SU-DHL-6 (cell line): ENCODE measurements at regions not wholly inside any gene's neighbourhood (a gene's known extent, or its start where the extent isn't known, plus 50 kb on each side); places are given as distances from the start of the nearest gene placed in this dataset.

Source experiments
- EZH2phosphoT487 ChIP-seq: fragments of 200-600 bp; sonication (generic), shearing (Covaris generic); conservative IDR thresholded peaks from 2 replicates; pipeline ENCODE4 v1.6.1; 2018; ENCODE audit warnings: mild to moderate bottlenecking, antibody characterized with exemption, low read length, moderate library complexity, mixed read lengths
- TF ChIP-seq, protein P1 (sequence below): fragments of 200-600 bp; sonication (generic); IDR thresholded peaks from one replicate; pipeline ENCODE4 v1.5.1; 2017; ENCODE audit warnings: antibody characterized with exemption, mild to moderate bottlenecking, low read length, moderate library complexity; ENCODE audit not compliant: insufficient read depth, poor library complexity, severe bottlenecking

DNA sequence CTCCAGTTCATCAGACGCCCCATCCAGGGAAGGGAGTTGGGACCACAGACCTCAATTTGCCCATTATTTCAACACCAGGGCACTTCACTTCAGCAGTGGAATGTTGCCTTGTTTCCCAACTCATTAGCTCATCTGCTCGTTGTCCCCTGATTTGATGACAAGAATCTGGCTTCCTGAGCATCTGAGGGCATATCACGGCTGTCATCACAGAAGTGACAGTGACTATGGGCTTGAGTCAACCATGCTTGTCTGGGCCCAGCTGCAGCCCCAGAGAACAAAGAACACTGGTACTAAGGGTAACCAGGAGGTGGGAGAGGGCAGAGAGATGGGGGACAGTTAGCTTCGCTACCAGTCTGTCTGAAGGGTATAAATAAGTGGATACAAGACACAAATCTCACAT lies 266.0 kb upstream of the SDK2 start:
- TF ChIP-seq, protein P1, sequence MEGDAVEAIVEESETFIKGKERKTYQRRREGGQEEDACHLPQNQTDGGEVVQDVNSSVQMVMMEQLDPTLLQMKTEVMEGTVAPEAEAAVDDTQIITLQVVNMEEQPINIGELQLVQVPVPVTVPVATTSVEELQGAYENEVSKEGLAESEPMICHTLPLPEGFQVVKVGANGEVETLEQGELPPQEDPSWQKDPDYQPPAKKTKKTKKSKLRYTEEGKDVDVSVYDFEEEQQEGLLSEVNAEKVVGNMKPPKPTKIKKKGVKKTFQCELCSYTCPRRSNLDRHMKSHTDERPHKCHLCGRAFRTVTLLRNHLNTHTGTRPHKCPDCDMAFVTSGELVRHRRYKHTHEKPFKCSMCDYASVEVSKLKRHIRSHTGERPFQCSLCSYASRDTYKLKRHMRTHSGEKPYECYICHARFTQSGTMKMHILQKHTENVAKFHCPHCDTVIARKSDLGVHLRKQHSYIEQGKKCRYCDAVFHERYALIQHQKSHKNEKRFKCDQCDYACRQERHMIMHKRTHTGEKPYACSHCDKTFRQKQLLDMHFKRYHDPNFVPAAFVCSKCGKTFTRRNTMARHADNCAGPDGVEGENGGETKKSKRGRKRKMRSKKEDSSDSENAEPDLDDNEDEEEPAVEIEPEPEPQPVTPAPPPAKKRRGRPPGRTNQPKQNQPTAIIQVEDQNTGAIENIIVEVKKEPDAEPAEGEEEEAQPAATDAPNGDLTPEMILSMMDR = no peak
- no peak for TF ChIP-seq EZH2phosphoT487
